Erythroblast (primary cell): ENCODE measurements at regions not wholly inside any gene's neighbourhood (a gene's known extent, or its start where the extent isn't known, plus 50 kb on each side); places are given as distances from the start of the nearest gene placed in this dataset.

Source experiments
- GATA1 ChIP-seq: IDR thresholded peaks from 2 replicates; pipeline ENCODE4 v1.6.1; 2011; ENCODE audit warnings: low read depth, mild to moderate bottlenecking, control low read depth, low read length, moderate library complexity
- POLR2A ChIP-seq: IDR thresholded peaks from 2 replicates; pipeline ENCODE4 v1.6.1; 2011; ENCODE audit warnings: mild to moderate bottlenecking, low read length

DNA sequence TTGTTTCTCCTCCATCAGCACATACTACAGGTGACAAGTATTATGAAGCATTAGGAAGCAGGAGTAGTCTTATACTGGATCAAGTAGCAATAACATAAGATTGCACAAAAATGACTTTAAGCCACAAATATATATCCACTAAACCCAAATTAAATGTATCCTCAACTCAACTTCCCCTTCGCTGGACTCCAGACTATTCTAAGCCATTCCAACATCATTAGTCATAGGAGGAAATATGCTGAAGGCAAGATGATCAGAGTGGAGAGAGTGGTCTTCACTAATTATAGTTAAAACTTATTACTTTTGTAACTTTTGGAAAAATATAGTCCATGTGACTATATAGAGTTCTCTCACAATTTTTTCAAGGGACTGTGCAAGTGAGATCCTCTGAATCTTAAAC is 390.7 kb upstream of the ZP4 start:
- TF ChIP-seq POLR2A (no peak), GATA1 (no peak)
